DOHH2 (cell line): ENCODE measurements at regions not wholly inside any gene's neighbourhood (a gene's known extent, or its start where the extent isn't known, plus 50 kb on each side); places are given as distances from the start of the nearest gene placed in this dataset.

Experiments
- EZH2phosphoT487 ChIP-seq: fragments of 200-600 bp; sonication (generic); IDR thresholded peaks from 2 replicates; pipeline ENCODE4 v1.6.1; 2017; ENCODE audit warnings: borderline replicate concordance, mild to moderate bottlenecking, antibody characterized with exemption, low read length, moderate library complexity, mixed read lengths
- TF ChIP-seq, protein P1 (sequence below): fragments of 200-600 bp; sonication (generic); IDR thresholded peaks from one replicate; pipeline ENCODE4 v1.5.1; 2014; ENCODE audit warnings: antibody characterized with exemption, mild to moderate bottlenecking, low read depth, low read length; ENCODE audit not compliant: poor library complexity, severe bottlenecking

DNA sequence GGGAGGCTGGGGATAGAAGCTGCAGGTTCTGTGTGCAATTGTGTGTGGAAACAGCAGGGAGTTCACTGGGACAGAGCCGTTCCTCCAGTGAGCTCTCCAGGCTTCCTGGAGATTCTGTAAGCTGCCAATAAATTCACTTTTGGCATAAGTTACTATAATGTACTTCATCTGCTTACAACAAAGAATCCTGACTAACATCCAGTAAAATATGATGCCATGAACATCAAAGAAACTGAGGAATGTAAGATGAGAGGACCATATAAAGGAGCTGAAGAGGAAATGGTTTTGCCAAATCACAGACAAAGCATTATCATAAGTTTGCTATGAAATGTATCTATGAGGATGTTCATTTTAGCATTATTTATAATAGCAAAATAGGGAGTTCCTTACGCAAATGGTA is 175.3 kb downstream of the KCNE4 start:
- TF ChIP-seq, protein P1, sequence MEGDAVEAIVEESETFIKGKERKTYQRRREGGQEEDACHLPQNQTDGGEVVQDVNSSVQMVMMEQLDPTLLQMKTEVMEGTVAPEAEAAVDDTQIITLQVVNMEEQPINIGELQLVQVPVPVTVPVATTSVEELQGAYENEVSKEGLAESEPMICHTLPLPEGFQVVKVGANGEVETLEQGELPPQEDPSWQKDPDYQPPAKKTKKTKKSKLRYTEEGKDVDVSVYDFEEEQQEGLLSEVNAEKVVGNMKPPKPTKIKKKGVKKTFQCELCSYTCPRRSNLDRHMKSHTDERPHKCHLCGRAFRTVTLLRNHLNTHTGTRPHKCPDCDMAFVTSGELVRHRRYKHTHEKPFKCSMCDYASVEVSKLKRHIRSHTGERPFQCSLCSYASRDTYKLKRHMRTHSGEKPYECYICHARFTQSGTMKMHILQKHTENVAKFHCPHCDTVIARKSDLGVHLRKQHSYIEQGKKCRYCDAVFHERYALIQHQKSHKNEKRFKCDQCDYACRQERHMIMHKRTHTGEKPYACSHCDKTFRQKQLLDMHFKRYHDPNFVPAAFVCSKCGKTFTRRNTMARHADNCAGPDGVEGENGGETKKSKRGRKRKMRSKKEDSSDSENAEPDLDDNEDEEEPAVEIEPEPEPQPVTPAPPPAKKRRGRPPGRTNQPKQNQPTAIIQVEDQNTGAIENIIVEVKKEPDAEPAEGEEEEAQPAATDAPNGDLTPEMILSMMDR = no peak
- TF ChIP-seq EZH2phosphoT487 = no peak
